SK-N-SH (cell line): ENCODE measurements at regions not wholly inside any gene's neighbourhood (a gene's known extent, or its start where the extent isn't known, plus 50 kb on each side); places are given as distances from the start of the nearest gene placed in this dataset.

Experiments used
- CTCF ChIP-seq: fragments of 200-600 bp; sonication (generic); IDR thresholded peaks from 2 replicates; pipeline ENCODE4 v1.6.1; 2017; ENCODE audit warnings: antibody characterized with exemption, mild to moderate bottlenecking, moderate library complexity
- EP300 ChIP-seq, 2 experiments: IDR thresholded peaks; 2 replicates each; pipeline versions ENCODE4 v1.4.0 to v1.6.1; 2012; ENCODE audit warnings: borderline replicate concordance in 1 of 2, low read depth in 1 of 2, low read length in 1 of 2
- FOSL2 ChIP-seq: IDR thresholded peaks from 2 replicates; pipeline ENCODE4 v1.4.0; 2012; ENCODE audit warnings: low read depth, mild to moderate bottlenecking, moderate library complexity, borderline replicate concordance
- MXI1 ChIP-seq: IDR thresholded peaks from 2 replicates; pipeline ENCODE4 v1.6.1; 2012; ENCODE audit warnings: mild to moderate bottlenecking, low read depth, low read length, improper control_type of control experiment
- POLR2AphosphoS5 ChIP-seq: IDR thresholded peaks from 2 replicates; pipeline ENCODE4 v1.6.1; 2012; ENCODE audit warnings: low read depth, low read length
- REST ChIP-seq: IDR thresholded peaks from 2 replicates; pipeline ENCODE4 v1.6.1; 2012; ENCODE audit warnings: mild to moderate bottlenecking, low read depth, low read length, moderate library complexity
- TAF1 ChIP-seq: IDR thresholded peaks from 2 replicates; pipeline ENCODE4 v1.6.1; 2012; ENCODE audit warnings: low read depth, mild to moderate bottlenecking, low read length, moderate library complexity, borderline replicate concordance
- USF2 ChIP-seq: fragments of 150-350 bp; IDR thresholded peaks from 2 replicates; pipeline ENCODE4 v1.6.1; 2017; ENCODE audit warnings: antibody characterized with exemption, low read length, low read depth, borderline replicate concordance
- YY1 ChIP-seq: IDR thresholded peaks from 2 replicates; pipeline ENCODE4 v1.4.0; 2012; ENCODE audit warnings: low read depth, mild to moderate bottlenecking

GRCh38 chr12:83700838-83701237, 1014.1 kb downstream of the TMTC2 start:
- no peak for TF ChIP-seq USF2
- TF ChIP-seq CTCF = no peak
- no peak for TF ChIP-seq EP300 (IDR thresholded peaks at IDR 0.05; ENCODE audit: borderline replicate concordance in 1 of 2, low read depth in 1 of 2, low read length in 1 of 2)
- no peak for TF ChIP-seq TAF1
- TF ChIP-seq FOSL2 = no peak
- TF ChIP-seq MXI1 = no peak
- no peak for TF ChIP-seq YY1
- no peak for TF ChIP-seq POLR2AphosphoS5
- TF ChIP-seq REST = no peak
